H9 (cell line): ENCODE measurements at regions not wholly inside any gene's neighbourhood (a gene's known extent, or its start where the extent isn't known, plus 50 kb on each side); places are given as distances from the start of the nearest gene placed in this dataset.

Source experiments
- DNase-seq: peaks from one replicate; pipeline ENCODE4 v3.0.0-alpha.2; 2017
- H2AFZ ChIP-seq: one replicate; pipeline ENCODE4 v1.6.1; 2013; ENCODE audit warnings: mild to moderate bottlenecking, low read length, control low read depth, moderate library complexity
- H2AK5ac ChIP-seq: 2 replicates; pipeline ENCODE4 v1.6.1; 2013; ENCODE audit warnings: low read length, control low read depth, mixed read lengths; ENCODE audit not compliant: insufficient read length
- H2BK120ac ChIP-seq: one replicate; pipeline ENCODE4 v1.6.1; 2013; ENCODE audit warnings: low read depth, mild to moderate bottlenecking, low read length, control low read depth, inconsistent platforms; ENCODE audit not compliant: poor library complexity, severe bottlenecking
- H2BK12ac ChIP-seq: 2 replicates; pipeline ENCODE4 v1.6.1; 2013; ENCODE audit warnings: low read length, control low read depth, mixed read lengths, low read depth; ENCODE audit not compliant: insufficient read length
- H2BK15ac ChIP-seq: 2 replicates; pipeline ENCODE4 v1.6.1; 2013; ENCODE audit warnings: low read depth, low read length, control low read depth
- H2BK20ac ChIP-seq: one replicate; pipeline ENCODE4 v1.6.1; 2013; ENCODE audit warnings: low read depth, mild to moderate bottlenecking, low read length, control low read depth, inconsistent platforms; ENCODE audit not compliant: poor library complexity, severe bottlenecking
- H2BK5ac ChIP-seq: 2 replicates; pipeline ENCODE4 v1.6.1; 2013; ENCODE audit warnings: low read length, control low read depth, mixed read lengths; ENCODE audit not compliant: insufficient read length
- H3K14ac ChIP-seq: 2 replicates; pipeline ENCODE4 v1.6.1; 2013; ENCODE audit warnings: low read length, control low read depth; ENCODE audit not compliant: insufficient read depth
- H3K18ac ChIP-seq: 2 replicates; pipeline ENCODE4 v1.6.1; 2013; ENCODE audit warnings: low read depth, mild to moderate bottlenecking, mixed read lengths, low read length, control low read depth; ENCODE audit not compliant: insufficient read length
- H3K23ac ChIP-seq: 2 replicates; pipeline ENCODE4 v1.6.1; 2013; ENCODE audit warnings: low read length, control low read depth, mixed read lengths, low read depth; ENCODE audit not compliant: insufficient read length
- H3K23me2 ChIP-seq: 2 replicates; pipeline ENCODE4 v1.6.1; 2013; ENCODE audit warnings: low read depth, mild to moderate bottlenecking, mixed read lengths, low read length, control low read depth; ENCODE audit not compliant: insufficient read length, poor library complexity, severe bottlenecking
- H3K27ac ChIP-seq: 2 replicates; pipeline ENCODE4 v1.5.1; 2013; ENCODE audit warnings: low read length, control low read depth, mixed read lengths, low read depth; ENCODE audit not compliant: insufficient read length
- H3K27me3 ChIP-seq: 2 replicates; pipeline ENCODE4 v1.6.1; 2013; ENCODE audit warnings: low read length, control low read depth, inconsistent platforms; ENCODE audit not compliant: insufficient read depth
- H3K4ac ChIP-seq: 2 replicates; pipeline ENCODE4 v1.6.1; 2013; ENCODE audit warnings: low read depth, mild to moderate bottlenecking, control low read depth, inconsistent platforms, low read length, moderate library complexity
- H3K4me1 ChIP-seq: 2 replicates; pipeline ENCODE4 v1.6.1; 2013; ENCODE audit warnings: low read length, control low read depth, inconsistent platforms; ENCODE audit not compliant: insufficient read depth
- H3K4me2 ChIP-seq: 2 replicates; pipeline ENCODE4 v1.6.1; 2013; ENCODE audit warnings: low read length, control low read depth, mixed read lengths; ENCODE audit not compliant: insufficient read length, insufficient read depth
- H3K56ac ChIP-seq: 2 replicates; pipeline ENCODE4 v1.6.1; 2013; ENCODE audit warnings: low read depth, mild to moderate bottlenecking, mixed read lengths, low read length, control low read depth; ENCODE audit not compliant: insufficient read length
- H3K79me1 ChIP-seq: 2 replicates; pipeline ENCODE4 v1.6.1; 2013; ENCODE audit warnings: low read depth, mild to moderate bottlenecking, moderate library complexity, low read length, control low read depth, inconsistent platforms; ENCODE audit not compliant: insufficient read depth, poor library complexity, severe bottlenecking
- H3K79me2 ChIP-seq: 2 replicates; pipeline ENCODE4 v1.6.1; 2013; ENCODE audit warnings: low read length, control low read depth, inconsistent platforms; ENCODE audit not compliant: insufficient read depth
- H3K9ac ChIP-seq: 2 replicates; pipeline ENCODE4 v1.6.1; 2013; ENCODE audit warnings: low read length, control low read depth, mixed read lengths; ENCODE audit not compliant: insufficient read length; ENCODE audit errors: extremely low read depth
- H3K9me3 ChIP-seq: one replicate; pipeline ENCODE4 v1.6.1; 2013; ENCODE audit warnings: low read depth, low read length, inconsistent platforms; ENCODE audit not compliant: control insufficient read depth
- H3T11ph ChIP-seq: one replicate; pipeline ENCODE4 v1.6.1; 2013; ENCODE audit warnings: mild to moderate bottlenecking, low read length, control low read depth, inconsistent platforms
- H4K20me1 ChIP-seq: one replicate; pipeline ENCODE4 v1.6.1; 2013; ENCODE audit not compliant: control insufficient read depth, insufficient read length, insufficient read depth
- H4K5ac ChIP-seq: 2 replicates; pipeline ENCODE4 v1.6.1; 2013; ENCODE audit warnings: low read depth, mild to moderate bottlenecking, mixed read lengths, low read length, control low read depth; ENCODE audit not compliant: insufficient read length
- H4K8ac ChIP-seq: replicated peaks from 2 replicates; pipeline ENCODE4 v1.6.1; 2013; ENCODE audit warnings: low read length, control low read depth, mixed read lengths, low read depth; ENCODE audit not compliant: insufficient read length
- H4K91ac ChIP-seq: 2 replicates; pipeline ENCODE4 v1.6.1; 2013; ENCODE audit warnings: low read depth, mild to moderate bottlenecking, moderate library complexity, mixed read lengths, low read length, control low read depth; ENCODE audit not compliant: insufficient read length
- H3K27ac Mint-ChIP-seq, 3 experiments: 2 replicates in 2 of 3; 3 replicates in 1 of 3; pipeline ENCODE4 v1.8.0; 2020 to 2021; ENCODE audit warnings: mixed read lengths in 3 of 3, mild to moderate bottlenecking in 1 of 3, moderate library complexity in 1 of 3
- H3K27me3 Mint-ChIP-seq: 2 replicates; pipeline ENCODE4 v1.8.0; 2021; ENCODE audit warnings: low read depth, mild to moderate bottlenecking, moderate library complexity, mixed read lengths
- H3K36me3 Mint-ChIP-seq, 3 experiments: 2 replicates in 2 of 3; 3 replicates in 1 of 3; pipeline ENCODE4 v1.8.0; 2020 to 2021; ENCODE audit warnings: low read depth in 3 of 3, mixed read lengths in 3 of 3; ENCODE audit not compliant: insufficient read depth in 1 of 3
- H3K4me1 Mint-ChIP-seq, 2 experiments: 2 replicates each; pipeline ENCODE4 v1.8.0; 2020; ENCODE audit warnings: mixed read lengths in 2 of 2
- H3K4me3 Mint-ChIP-seq, 2 experiments: 2 replicates in 1 of 2; 3 replicates in 1 of 2; pipeline ENCODE4 v1.8.0; 2020 to 2021; ENCODE audit warnings: mild to moderate bottlenecking in 2 of 2, mixed read lengths in 2 of 2, moderate library complexity in 1 of 2
- H3K9me3 Mint-ChIP-seq, 2 experiments: 2 replicates in 1 of 2; 3 replicates in 1 of 2; pipeline ENCODE4 v1.8.0; 2020; ENCODE audit warnings: mild to moderate bottlenecking in 2 of 2, mixed read lengths in 2 of 2, moderate library complexity in 1 of 2
- WGBS: extraction: QIAGEN DNeasy Blood & Tissue Kit; methylation state at CpG from one replicate; pipeline ENCODE4 v1.1.7; 2013; ENCODE audit warnings: missing lambda C conversion rate, low lambda C conversion rate, mixed read lengths; ENCODE audit not compliant: insufficient read length; ENCODE audit errors: extremely low coverage; 5-methylcytosine and 5-hydroxymethylcytosine counted together
- TF ChIP-seq, protein P1 (sequence below): fragments of 200-600 bp; sonication (generic); conservative IDR thresholded peaks from 3 replicates; pipeline ENCODE4 v1.8.0; 2021; ENCODE audit warnings: antibody characterized with exemption, mild to moderate bottlenecking

DNA sequence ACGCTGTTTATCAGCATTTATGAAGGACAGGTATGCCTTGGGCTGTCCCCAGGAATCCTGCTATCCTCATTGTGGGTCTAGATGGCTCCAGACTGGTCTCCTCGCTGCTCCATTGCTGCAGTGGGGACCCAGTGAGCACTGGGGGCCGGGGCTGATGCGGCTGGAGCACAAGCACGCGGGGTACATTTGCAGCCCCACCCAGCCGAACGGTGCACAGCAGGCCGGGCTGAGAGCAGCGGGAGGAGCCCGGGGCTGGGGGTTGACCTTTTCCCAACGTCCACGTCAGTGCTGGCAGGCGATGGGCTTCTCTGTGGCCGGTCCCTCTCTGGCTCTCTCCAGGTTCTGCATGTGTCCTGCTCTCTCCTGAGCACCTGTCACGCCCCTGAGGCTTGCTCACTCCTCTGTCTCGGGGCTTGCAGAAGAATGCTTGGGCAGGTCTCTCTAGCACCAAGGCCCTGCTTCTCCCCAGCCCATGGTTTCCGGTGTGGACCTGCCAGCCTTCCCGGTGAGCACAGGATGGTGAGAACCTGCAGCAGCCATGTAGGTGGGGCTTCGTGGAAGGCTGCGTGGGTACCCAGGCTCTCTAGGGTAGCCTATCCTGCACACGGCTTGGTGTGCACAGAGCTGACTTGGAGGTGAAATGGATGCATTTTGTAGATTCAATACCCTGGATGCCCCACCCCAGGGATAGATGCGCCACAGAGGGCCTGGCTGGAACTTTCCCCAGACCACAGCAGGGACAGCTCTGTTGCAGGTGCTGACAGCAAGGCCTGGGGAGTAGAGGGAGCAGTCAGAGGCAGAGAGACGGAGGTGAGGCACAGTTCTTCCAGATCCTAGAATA lies 89.1 kb upstream of the ADRA2C start:
- Histone ChIP-seq H2AFZ (no peak overlapping the region), H3K56ac (no peak overlapping the region), H3K23ac (no peak overlapping the region), H2BK20ac (no peak overlapping the region), H3K27ac (no peak overlapping the region), H4K5ac (no peak overlapping the region), H4K8ac (no peak overlapping the region), H3K27me3 (no peaks in the 10 kb centered on the region; the same call in 1 of the 2 replicates), H3K9ac (no peak overlapping the region), H4K91ac (no peak overlapping the region), H3K4ac (no peak overlapping the region), H3K23me2 (no peaks in the 10 kb centered on the region), H3K79me1 (no peaks in the 10 kb centered on the region), H3K4me2 (no peak overlapping the region), H4K20me1 (no peaks in the 10 kb centered on the region), H2BK5ac (no peak overlapping the region), H3K18ac (no peak overlapping the region), H2AK5ac (no peak overlapping the region), H3K9me3 (no peaks in the 10 kb centered on the region), H3K79me2 (no peaks in the 10 kb centered on the region), H3K4me1 (no peaks in the 10 kb centered on the region), H3K14ac (no peak overlapping the region), H2BK120ac (no peak overlapping the region), H3T11ph (no peak overlapping the region), H2BK15ac (no peak overlapping the region), H2BK12ac (no peak overlapping the region)
- Mint-ChIP-seq H3K27me3 (peaks cover 17% of the 10 kb centered on the region), H3K9me3 (peaks cover 2 to 6% of the 10 kb centered on the region in 2 experiments; a peak in 4 of 5 replicates), H3K4me3 (no peak overlapping the region), H3K4me1 (peaks cover 5 to 15% of the 10 kb centered on the region in 2 experiments; a peak in 2 of 4 replicates), H3K27ac (peak overlapping the region in 1 of 3 experiments; percentile 76; a peak in 1 of 7 replicates), H3K36me3 (no peaks in the 10 kb centered on the region; a peak in 1 of 7 replicates)
- no CpG with 5 or more reads among the region's 24 CpGs for WGBS
- DNase-seq, result no peak
- TF ChIP-seq, protein P1, sequence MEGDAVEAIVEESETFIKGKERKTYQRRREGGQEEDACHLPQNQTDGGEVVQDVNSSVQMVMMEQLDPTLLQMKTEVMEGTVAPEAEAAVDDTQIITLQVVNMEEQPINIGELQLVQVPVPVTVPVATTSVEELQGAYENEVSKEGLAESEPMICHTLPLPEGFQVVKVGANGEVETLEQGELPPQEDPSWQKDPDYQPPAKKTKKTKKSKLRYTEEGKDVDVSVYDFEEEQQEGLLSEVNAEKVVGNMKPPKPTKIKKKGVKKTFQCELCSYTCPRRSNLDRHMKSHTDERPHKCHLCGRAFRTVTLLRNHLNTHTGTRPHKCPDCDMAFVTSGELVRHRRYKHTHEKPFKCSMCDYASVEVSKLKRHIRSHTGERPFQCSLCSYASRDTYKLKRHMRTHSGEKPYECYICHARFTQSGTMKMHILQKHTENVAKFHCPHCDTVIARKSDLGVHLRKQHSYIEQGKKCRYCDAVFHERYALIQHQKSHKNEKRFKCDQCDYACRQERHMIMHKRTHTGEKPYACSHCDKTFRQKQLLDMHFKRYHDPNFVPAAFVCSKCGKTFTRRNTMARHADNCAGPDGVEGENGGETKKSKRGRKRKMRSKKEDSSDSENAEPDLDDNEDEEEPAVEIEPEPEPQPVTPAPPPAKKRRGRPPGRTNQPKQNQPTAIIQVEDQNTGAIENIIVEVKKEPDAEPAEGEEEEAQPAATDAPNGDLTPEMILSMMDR, result no peak
